BE2C (cell line): ENCODE measurements at regions not wholly inside any gene's neighbourhood (a gene's known extent, or its start where the extent isn't known, plus 50 kb on each side); places are given as distances from the start of the nearest gene placed in this dataset.

Source experiments
- DNase-seq: peaks from one replicate; pipeline ENCODE4 v3.0.0-alpha.2; 2020
- H3K27me3 ChIP-seq: fragments of 250-450 bp; sonication (Bioruptor Pico); 2 replicates; pipeline ENCODE4 v1.5.1; 2020; ENCODE audit warnings: mild to moderate bottlenecking
- H3K36me3 ChIP-seq: fragments of 250-450 bp; sonication (Bioruptor Pico); 2 replicates; pipeline ENCODE4 v1.5.1; 2020; ENCODE audit warnings: mild to moderate bottlenecking
- H3K4me1 ChIP-seq: fragments of 250-450 bp; sonication (Bioruptor Pico); 2 replicates; pipeline ENCODE4 v1.5.1; 2020
- H3K4me3 ChIP-seq: 2 replicates; pipeline ENCODE4 v1.5.1; 2011; ENCODE audit warnings: low read depth, low read length
- H3K9me3 ChIP-seq: fragments of 250-450 bp; sonication (Bioruptor Pico); 2 replicates; pipeline ENCODE4 v1.5.1; 2020
- CTCF ChIP-seq: IDR thresholded peaks from 2 replicates; pipeline ENCODE4 v1.5.1; 2012; ENCODE audit warnings: mild to moderate bottlenecking, low read depth, low read length

DNA sequence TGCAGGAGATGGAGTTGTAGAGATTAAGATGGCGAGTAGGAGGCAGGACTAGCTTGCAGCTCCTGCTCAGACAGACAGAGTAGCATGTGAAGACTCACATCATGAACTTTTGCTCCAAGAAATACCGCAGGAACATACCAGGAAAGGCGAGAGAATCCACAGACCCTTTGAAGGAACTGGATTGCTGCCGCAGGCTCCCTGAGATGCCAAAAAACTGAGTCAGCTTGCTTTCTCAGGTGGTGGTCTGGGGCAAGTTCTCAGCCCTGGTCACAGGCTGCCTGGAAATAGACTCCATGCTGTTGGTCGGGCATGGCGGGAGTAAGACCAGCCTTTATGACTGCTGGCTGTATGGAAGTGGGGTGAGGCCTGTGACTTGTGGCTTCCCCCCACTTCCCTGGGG lies 163.6 kb upstream of the NAV3 start:
- no peaks in the 10 kb centered on the region for H3K36me3 ChIP-seq
- H3K9me3 ChIP-seq, result no peaks in the 10 kb centered on the region
- DNase-seq, result no peak
- no peak for TF ChIP-seq CTCF
- no peaks in the 10 kb centered on the region for H3K27me3 ChIP-seq
- H3K4me3 ChIP-seq, result no peak overlapping the region
- H3K4me1 ChIP-seq, result no peaks in the 10 kb centered on the region

DNA sequence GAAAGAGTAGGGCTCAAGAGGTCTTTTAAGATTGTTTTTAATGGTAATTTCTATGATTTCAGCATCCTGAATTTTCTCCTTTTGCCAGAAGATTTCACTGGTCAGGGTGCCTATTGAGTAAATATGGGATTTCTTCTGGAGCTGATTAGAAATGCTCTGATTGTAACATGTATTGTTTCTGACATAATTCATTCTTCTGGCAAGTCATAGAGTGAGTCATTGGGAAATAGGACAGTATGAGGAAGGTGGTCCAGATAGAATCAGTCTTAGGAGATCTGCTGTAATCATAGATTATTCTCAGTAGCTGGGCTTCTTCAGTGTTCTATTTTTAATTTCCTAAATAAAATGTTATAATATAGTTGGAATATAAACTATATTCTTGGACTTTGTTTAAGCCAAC lies 182.0 kb upstream of the NAV3 start:
- H3K9me3 ChIP-seq, result no peaks in the 10 kb centered on the region
- DNase-seq, result no peak
- no peak overlapping the region for H3K4me3 ChIP-seq
- no peaks in the 10 kb centered on the region for H3K27me3 ChIP-seq
- no peak for TF ChIP-seq CTCF
- no peaks in the 10 kb centered on the region for H3K4me1 ChIP-seq
- no peaks in the 10 kb centered on the region for H3K36me3 ChIP-seq

DNA sequence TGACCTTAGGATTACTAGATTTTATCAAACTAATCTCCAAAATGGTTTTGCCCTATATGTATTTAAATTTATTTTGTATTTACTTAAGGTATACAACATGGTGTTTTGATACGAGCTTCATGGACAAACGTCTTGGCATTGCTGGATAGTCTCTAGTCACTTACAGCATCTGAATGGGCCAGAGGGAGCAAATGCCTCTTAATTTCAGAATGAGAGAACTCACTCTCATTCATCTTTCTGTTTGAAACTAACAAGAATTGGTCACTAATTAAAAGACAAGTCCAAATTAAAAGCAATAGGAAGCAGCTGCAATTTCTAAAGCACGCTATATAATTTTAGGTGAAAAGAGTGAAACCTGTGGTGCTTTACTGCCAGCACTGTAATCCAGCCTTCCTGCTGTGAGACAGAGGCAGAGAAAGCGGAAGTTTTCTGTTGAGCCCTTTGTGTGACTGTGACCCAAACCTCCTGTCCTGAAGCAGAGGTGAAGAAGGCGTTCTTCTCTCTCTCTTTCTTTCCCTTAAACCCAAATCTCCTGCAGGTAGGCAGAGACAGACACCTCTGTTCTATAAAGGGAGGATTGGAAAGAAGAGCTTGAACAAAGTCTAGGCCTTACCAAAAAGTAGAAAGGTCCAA lies 184.6 kb upstream of the NAV3 start:
- no peak for TF ChIP-seq CTCF
- Histone ChIP-seq H3K9me3 (no peaks in the 10 kb centered on the region), H3K27me3 (no peaks in the 10 kb centered on the region), H3K4me1 (no peaks in the 10 kb centered on the region), H3K4me3 (no peak overlapping the region), H3K36me3 (no peaks in the 10 kb centered on the region)
- DNase-seq, result no peak

DNA sequence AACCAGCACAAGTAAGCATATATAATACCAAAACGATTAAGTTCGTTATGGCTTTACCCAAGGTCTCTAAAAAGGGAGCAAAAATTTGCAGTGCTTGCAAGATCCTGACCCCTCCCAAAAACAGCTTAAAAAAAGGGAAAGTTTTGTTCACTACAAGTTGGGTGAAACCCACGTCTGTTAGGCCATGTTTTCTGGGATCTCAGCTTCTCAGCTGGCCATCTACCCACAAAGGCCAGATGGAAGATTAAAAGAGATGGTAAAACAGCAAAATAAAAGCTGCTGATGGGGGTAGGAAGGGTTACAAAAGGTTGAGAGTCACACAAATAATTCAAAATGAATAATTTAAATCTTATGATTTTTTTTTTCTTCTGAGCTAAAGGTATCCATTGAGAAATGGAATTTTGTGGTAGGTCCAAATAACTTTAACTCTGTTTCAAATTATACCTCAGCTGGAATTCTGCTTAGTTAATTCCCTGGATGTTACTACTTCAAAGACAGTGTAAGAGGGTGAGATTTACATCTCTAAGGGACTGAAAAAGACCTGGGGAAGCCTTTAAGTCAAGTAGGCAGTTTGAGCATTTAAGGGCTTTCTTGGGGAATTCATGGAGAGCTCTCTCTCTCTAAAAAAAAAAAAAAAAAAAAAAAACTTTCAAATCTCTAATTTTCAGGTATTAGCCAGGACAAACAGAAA lies 185.6 kb upstream of the NAV3 start:
- no peaks in the 10 kb centered on the region for H3K4me1 ChIP-seq
- H3K27me3 ChIP-seq, result no peaks in the 10 kb centered on the region
- TF ChIP-seq CTCF, result no peak
- H3K4me3 ChIP-seq, result no peak overlapping the region
- DNase-seq, result no peak
- no peaks in the 10 kb centered on the region for H3K36me3 ChIP-seq
- no peaks in the 10 kb centered on the region for H3K9me3 ChIP-seq

DNA sequence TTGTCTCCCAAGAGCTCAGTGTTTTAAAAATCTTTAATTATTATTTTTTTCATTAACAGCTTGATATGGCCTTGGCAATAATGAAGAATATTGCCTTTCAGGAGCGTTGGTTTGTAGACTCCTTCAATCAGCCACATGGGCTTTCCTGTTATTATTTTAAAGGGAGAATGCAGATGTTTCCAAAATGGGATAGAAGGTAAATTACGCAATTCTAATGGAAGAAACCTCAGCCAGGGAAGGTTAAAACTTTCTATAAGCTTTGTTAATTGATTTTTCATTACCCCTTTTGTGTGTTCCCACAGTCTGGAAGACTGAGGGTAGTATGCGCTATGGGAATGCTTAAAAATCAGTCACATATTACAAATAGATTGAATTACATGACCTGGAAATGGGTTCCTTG lies 188.4 kb upstream of the NAV3 start:
- H3K4me3 ChIP-seq, result no peak overlapping the region
- DNase-seq, result no peak
- H3K36me3 ChIP-seq, result no peaks in the 10 kb centered on the region
- H3K27me3 ChIP-seq, result no peaks in the 10 kb centered on the region
- no peaks in the 10 kb centered on the region for H3K9me3 ChIP-seq
- H3K4me1 ChIP-seq, result no peaks in the 10 kb centered on the region
- TF ChIP-seq CTCF, result no peak

DNA sequence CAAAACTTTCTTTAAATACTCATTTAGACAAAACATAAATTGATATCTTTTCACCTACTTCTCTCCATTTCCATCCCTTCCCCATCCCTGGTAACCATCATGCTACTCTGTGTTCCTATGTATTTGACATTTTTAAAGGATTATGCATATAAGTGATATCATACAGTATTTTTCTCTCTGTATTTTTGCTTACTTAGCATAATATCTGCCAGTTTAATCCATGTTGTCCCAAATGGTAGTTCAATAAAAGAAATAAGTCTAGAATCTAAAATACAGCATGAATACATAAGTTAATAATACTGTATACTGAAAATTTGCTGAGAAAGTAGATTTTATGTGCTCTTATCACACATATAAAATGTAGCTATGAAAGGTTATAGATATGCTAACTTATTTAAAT lies 190.3 kb upstream of the NAV3 start:
- Histone ChIP-seq H3K36me3 (no peaks in the 10 kb centered on the region), H3K4me1 (no peaks in the 10 kb centered on the region), H3K9me3 (no peaks in the 10 kb centered on the region), H3K27me3 (no peaks in the 10 kb centered on the region), H3K4me3 (no peak overlapping the region)
- TF ChIP-seq CTCF, result no peak
- no peak for DNase-seq
